Muscle layer of colon (tissue), 2 donors: ENCODE measurements at regions not wholly inside any gene's neighbourhood (a gene's known extent, or its start where the extent isn't known, plus 50 kb on each side); places are given as distances from the start of the nearest gene placed in this dataset.

ENCODE experiments used
- H3K27ac ChIP-seq: one replicate; pipeline ENCODE4 v1.7.0; 2013; ENCODE audit warnings: low read depth, mild to moderate bottlenecking, low read length, moderate library complexity
- H3K27me3 ChIP-seq, 2 donors: one replicate each; pipeline ENCODE4 v1.7.0; 2013; ENCODE audit warnings: low read length in 2 of 2, mild to moderate bottlenecking in 2 of 2; ENCODE audit not compliant: insufficient read depth in 2 of 2, control insufficient read depth in 1 of 2
- H3K36me3 ChIP-seq: one replicate; pipeline ENCODE4 v1.7.0; 2013; ENCODE audit warnings: mild to moderate bottlenecking, low read length; ENCODE audit not compliant: insufficient read depth
- H3K4me1 ChIP-seq: one replicate; pipeline ENCODE4 v1.7.0; 2013; ENCODE audit warnings: mild to moderate bottlenecking, low read length; ENCODE audit not compliant: insufficient read depth
- H3K4me3 ChIP-seq, 2 donors: one replicate each; pipeline ENCODE4 v1.7.0; 2013; ENCODE audit warnings: low read length in 2 of 2, low read depth in 1 of 2, mild to moderate bottlenecking in 1 of 2, moderate library complexity in 1 of 2
- H3K9ac ChIP-seq: one replicate; pipeline ENCODE4 v1.7.0; 2013; ENCODE audit warnings: low read length
- H3K9me3 ChIP-seq: one replicate; pipeline ENCODE4 v1.7.0; 2013; ENCODE audit warnings: mild to moderate bottlenecking, low read length
- donor health status: abdominal sarcoma.
- donor health status: Adenocarcinoma of cecum.

GRCh38 chr15:81531109-81531592, 157.1 kb upstream of the TMC3 start:
- Histone ChIP-seq H3K9ac (no peak overlapping the region), H3K4me3 (no peak overlapping the region), H3K27ac (no peak overlapping the region), H3K27me3 (no peaks in the 10 kb centered on the region), H3K36me3 (no peaks in the 10 kb centered on the region), H3K4me1 (peaks cover 29% of the 10 kb centered on the region), H3K9me3 (no peaks in the 10 kb centered on the region)

GRCh38 chr15:81530271-81530691, 156.3 kb upstream of the TMC3 start:
- Histone ChIP-seq H3K27ac (no peak overlapping the region), H3K36me3 (no peaks in the 10 kb centered on the region), H3K4me1 (peaks cover 29% of the 10 kb centered on the region), H3K4me3 (no peak overlapping the region), H3K9me3 (no peaks in the 10 kb centered on the region), H3K9ac (no peak overlapping the region), H3K27me3 (no peaks in the 10 kb centered on the region)

GRCh38 chr15:81529481-81529880, 155.5 kb upstream of the TMC3 start:
- H3K36me3 ChIP-seq = no peaks in the 10 kb centered on the region
- H3K27me3 ChIP-seq = no peaks in the 10 kb centered on the region
- peaks cover 29% of the 10 kb centered on the region for H3K4me1 ChIP-seq
- no peak overlapping the region for H3K4me3 ChIP-seq
- H3K9me3 ChIP-seq = no peaks in the 10 kb centered on the region
- no peak overlapping the region for H3K27ac ChIP-seq
- H3K9ac ChIP-seq = no peak overlapping the region

GRCh38 chr15:81526029-81526428, 152.0 kb upstream of the TMC3 start:
- H3K27ac ChIP-seq = no peak overlapping the region
- H3K9ac ChIP-seq = no peak overlapping the region
- H3K36me3 ChIP-seq = no peaks in the 10 kb centered on the region
- peaks cover 19% of the 10 kb centered on the region for H3K4me1 ChIP-seq
- H3K9me3 ChIP-seq = no peaks in the 10 kb centered on the region
- no peak overlapping the region for H3K4me3 ChIP-seq
- no peaks in the 10 kb centered on the region for H3K27me3 ChIP-seq

- H3K9ac ChIP-seq = no peak overlapping the region
- no peaks in the 10 kb centered on the region for H3K9me3 ChIP-seq
- peaks cover 4% of the 10 kb centered on the region for H3K4me1 ChIP-seq
- no peaks in the 10 kb centered on the region for H3K27me3 ChIP-seq
- no peaks in the 10 kb centered on the region for H3K36me3 ChIP-seq
- no peak overlapping the region for H3K4me3 ChIP-seq
- H3K27ac ChIP-seq = no peak overlapping the region
Measured at GRCh38 chr15:81524496-81524895, 150.5 kb upstream of the TMC3 start.

- Histone ChIP-seq H3K9me3 (no peaks in the 10 kb centered on the region), H3K4me3 (no peak overlapping the region), H3K27me3 (no peaks in the 10 kb centered on the region), H3K4me1 (no peaks in the 10 kb centered on the region), H3K9ac (no peak overlapping the region), H3K27ac (no peak overlapping the region), H3K36me3 (no peaks in the 10 kb centered on the region)
Measured at GRCh38 chr15:81523867-81524266, 149.9 kb upstream of the TMC3 start.

GRCh38 chr15:81520480-81520879, 146.5 kb upstream of the TMC3 start:
- no peaks in the 10 kb centered on the region for H3K9me3 ChIP-seq
- H3K4me3 ChIP-seq = no peak overlapping the region
- H3K4me1 ChIP-seq = no peaks in the 10 kb centered on the region
- H3K27ac ChIP-seq = no peak overlapping the region
- H3K36me3 ChIP-seq = no peaks in the 10 kb centered on the region
- H3K27me3 ChIP-seq = no peaks in the 10 kb centered on the region
- H3K9ac ChIP-seq = no peak overlapping the region

GRCh38 chr15:81516461-81516860, 142.4 kb upstream of the TMC3 start:
- Histone ChIP-seq H3K4me3 (no peak overlapping the region), H3K9ac (no peak overlapping the region), H3K27ac (no peak overlapping the region), H3K4me1 (no peaks in the 10 kb centered on the region), H3K9me3 (no peaks in the 10 kb centered on the region), H3K27me3 (no peaks in the 10 kb centered on the region), H3K36me3 (no peaks in the 10 kb centered on the region)

- no peaks in the 10 kb centered on the region for H3K36me3 ChIP-seq
- H3K9ac ChIP-seq = no peak overlapping the region
- peaks cover 2% of the 10 kb centered on the region for H3K4me1 ChIP-seq
- H3K4me3 ChIP-seq = no peak overlapping the region
- H3K27me3 ChIP-seq = no peaks in the 10 kb centered on the region
- H3K27ac ChIP-seq = no peak overlapping the region
- H3K9me3 ChIP-seq = no peaks in the 10 kb centered on the region
Measured at GRCh38 chr15:81516012-81516411, 142.0 kb upstream of the TMC3 start.

- Histone ChIP-seq H3K9ac (no peak overlapping the region), H3K4me1 (peaks cover 5% of the 10 kb centered on the region), H3K9me3 (no peaks in the 10 kb centered on the region), H3K36me3 (no peaks in the 10 kb centered on the region), H3K27ac (no peak overlapping the region), H3K27me3 (no peaks in the 10 kb centered on the region), H3K4me3 (no peak overlapping the region)
Measured at GRCh38 chr15:81514725-81515124, 140.7 kb upstream of the TMC3 start.

- H3K27me3 ChIP-seq = no peaks in the 10 kb centered on the region
- peaks cover 5% of the 10 kb centered on the region for H3K4me1 ChIP-seq
- H3K4me3 ChIP-seq = no peak overlapping the region
- H3K27ac ChIP-seq = no peak overlapping the region
- H3K9ac ChIP-seq = no peak overlapping the region
- no peaks in the 10 kb centered on the region for H3K9me3 ChIP-seq
- no peaks in the 10 kb centered on the region for H3K36me3 ChIP-seq
Measured at GRCh38 chr15:81511138-81511537, 137.1 kb upstream of the TMC3 start.

GRCh38 chr15:81507831-81508230, 133.8 kb upstream of the TMC3 start:
- Histone ChIP-seq H3K9me3 (no peaks in the 10 kb centered on the region), H3K27ac (no peak overlapping the region), H3K36me3 (no peaks in the 10 kb centered on the region), H3K4me3 (no peak overlapping the region), H3K27me3 (no peaks in the 10 kb centered on the region), H3K9ac (no peak overlapping the region), H3K4me1 (peaks cover 5% of the 10 kb centered on the region)
